Kidney epithelial cell (primary cell): ENCODE measurements at regions not wholly inside any gene's neighbourhood (a gene's known extent, or its start where the extent isn't known, plus 50 kb on each side); places are given as distances from the start of the nearest gene placed in this dataset.

Experiments
- DNase-seq: peaks from one replicate; pipeline ENCODE4 v3.0.0-alpha.2; 2010; ENCODE audit warnings: low read depth
- H3K27me3 ChIP-seq: 2 replicates; pipeline ENCODE4 v1.6.0; 2011; ENCODE audit warnings: low read length; ENCODE audit not compliant: control insufficient read depth, insufficient read depth
- H3K36me3 ChIP-seq: 2 replicates; pipeline ENCODE4 v1.5.1; 2011; ENCODE audit warnings: low read length; ENCODE audit not compliant: control insufficient read depth, insufficient read depth
- H3K4me3 ChIP-seq: 2 replicates; pipeline ENCODE4 v1.5.1; 2011; ENCODE audit warnings: low read depth, mild to moderate bottlenecking, control low read depth, low read length
- TF ChIP-seq, protein P1 (sequence below): IDR thresholded peaks from 2 replicates; pipeline ENCODE4 v1.5.1; 2011; ENCODE audit warnings: mild to moderate bottlenecking, moderate library complexity, low read length, control low read depth, inconsistent platforms; ENCODE audit not compliant: insufficient read depth, poor library complexity, severe bottlenecking

DNA sequence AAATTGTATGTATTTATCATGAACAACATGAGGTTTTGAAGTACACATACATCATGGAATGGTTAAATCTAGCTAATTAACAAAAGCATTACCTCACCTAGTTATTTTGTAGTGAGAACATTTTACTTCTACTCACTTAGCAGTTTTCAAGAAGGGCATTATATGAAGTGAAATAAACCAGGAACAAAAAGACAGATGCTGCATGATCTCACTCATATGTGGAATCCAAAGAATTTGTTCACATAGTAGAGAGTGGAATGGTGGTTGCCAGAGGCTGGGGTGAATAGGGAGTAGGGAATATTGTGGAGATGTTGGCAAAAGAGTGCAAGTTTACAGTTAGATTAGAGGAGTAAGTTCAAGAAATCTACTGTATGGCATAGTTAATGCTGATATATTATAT, 292.0 kb downstream of the ASXL3 start:
- no peak overlapping the region for H3K4me3 ChIP-seq
- TF ChIP-seq, protein P1, sequence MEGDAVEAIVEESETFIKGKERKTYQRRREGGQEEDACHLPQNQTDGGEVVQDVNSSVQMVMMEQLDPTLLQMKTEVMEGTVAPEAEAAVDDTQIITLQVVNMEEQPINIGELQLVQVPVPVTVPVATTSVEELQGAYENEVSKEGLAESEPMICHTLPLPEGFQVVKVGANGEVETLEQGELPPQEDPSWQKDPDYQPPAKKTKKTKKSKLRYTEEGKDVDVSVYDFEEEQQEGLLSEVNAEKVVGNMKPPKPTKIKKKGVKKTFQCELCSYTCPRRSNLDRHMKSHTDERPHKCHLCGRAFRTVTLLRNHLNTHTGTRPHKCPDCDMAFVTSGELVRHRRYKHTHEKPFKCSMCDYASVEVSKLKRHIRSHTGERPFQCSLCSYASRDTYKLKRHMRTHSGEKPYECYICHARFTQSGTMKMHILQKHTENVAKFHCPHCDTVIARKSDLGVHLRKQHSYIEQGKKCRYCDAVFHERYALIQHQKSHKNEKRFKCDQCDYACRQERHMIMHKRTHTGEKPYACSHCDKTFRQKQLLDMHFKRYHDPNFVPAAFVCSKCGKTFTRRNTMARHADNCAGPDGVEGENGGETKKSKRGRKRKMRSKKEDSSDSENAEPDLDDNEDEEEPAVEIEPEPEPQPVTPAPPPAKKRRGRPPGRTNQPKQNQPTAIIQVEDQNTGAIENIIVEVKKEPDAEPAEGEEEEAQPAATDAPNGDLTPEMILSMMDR = no peak
- H3K36me3 ChIP-seq = no peaks in the 10 kb centered on the region
- no peaks in the 10 kb centered on the region for H3K27me3 ChIP-seq
- DNase-seq = peak; percentile 1

DNA sequence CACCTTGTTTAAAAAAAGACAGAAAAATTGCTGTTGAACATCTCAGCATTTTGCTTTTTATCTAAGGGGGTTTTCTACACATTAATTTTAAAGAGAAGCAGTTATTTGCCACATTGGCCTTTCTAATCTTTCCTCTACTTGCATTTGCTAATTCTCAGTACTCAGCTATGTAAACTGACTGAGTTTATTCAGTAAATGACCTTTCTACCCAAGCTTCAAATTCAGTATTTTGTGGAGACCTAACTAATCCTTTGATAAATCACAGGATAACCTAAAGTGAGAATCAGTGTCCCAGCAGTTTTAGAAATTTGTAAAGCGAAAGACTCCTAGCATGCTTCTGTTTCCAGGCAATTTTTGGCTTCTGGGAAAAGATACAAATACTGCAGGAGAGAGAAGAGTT, 288.4 kb downstream of the ASXL3 start:
- H3K36me3 ChIP-seq = no peaks in the 10 kb centered on the region
- no peaks in the 10 kb centered on the region for H3K27me3 ChIP-seq
- no peak overlapping the region for H3K4me3 ChIP-seq
- TF ChIP-seq, protein P1 = no peak
- DNase-seq = no peak

DNA sequence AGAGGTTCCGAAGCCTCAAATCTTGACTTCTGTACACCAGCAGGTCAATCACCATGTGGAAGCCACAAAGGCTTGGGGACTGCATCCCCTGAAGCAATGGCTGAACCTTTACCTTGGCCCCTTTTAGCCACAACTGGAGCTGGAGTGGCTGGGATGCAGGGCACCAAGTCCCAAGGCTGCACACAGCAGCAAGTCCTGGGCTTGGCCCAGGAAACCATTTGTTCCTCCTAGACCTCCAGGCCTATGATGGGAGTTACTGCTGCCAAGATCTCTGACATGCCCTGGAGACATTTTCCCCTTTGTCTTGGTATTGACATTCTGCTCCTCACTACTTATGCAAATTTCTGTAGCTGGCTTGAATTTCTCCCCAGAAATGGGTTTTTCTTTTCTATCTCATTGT, 285.9 kb downstream of the ASXL3 start:
- TF ChIP-seq, protein P1 = no peak
- no peaks in the 10 kb centered on the region for H3K36me3 ChIP-seq
- DNase-seq = no peak
- H3K4me3 ChIP-seq = no peak overlapping the region
- no peaks in the 10 kb centered on the region for H3K27me3 ChIP-seq

DNA sequence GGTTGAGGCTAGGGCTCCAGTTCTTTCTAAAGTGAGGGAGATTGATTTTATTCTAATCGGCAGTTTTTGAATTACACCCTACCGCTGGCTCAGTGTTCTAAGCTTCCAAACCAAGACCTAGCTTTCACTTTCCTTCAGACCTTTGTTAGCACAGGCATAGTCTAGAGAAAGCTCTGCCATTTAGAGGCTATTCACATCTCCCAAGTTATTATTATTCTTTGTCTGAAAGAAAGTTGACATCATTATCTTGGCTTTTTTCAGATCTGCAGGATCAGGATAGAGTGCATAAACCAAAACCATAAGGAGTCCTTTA, 276.8 kb downstream of the ASXL3 start:
- Histone ChIP-seq H3K4me3 (no peak overlapping the region), H3K36me3 (no peaks in the 10 kb centered on the region), H3K27me3 (no peaks in the 10 kb centered on the region)
- DNase-seq = no peak
- TF ChIP-seq, protein P1 = no peak

DNA sequence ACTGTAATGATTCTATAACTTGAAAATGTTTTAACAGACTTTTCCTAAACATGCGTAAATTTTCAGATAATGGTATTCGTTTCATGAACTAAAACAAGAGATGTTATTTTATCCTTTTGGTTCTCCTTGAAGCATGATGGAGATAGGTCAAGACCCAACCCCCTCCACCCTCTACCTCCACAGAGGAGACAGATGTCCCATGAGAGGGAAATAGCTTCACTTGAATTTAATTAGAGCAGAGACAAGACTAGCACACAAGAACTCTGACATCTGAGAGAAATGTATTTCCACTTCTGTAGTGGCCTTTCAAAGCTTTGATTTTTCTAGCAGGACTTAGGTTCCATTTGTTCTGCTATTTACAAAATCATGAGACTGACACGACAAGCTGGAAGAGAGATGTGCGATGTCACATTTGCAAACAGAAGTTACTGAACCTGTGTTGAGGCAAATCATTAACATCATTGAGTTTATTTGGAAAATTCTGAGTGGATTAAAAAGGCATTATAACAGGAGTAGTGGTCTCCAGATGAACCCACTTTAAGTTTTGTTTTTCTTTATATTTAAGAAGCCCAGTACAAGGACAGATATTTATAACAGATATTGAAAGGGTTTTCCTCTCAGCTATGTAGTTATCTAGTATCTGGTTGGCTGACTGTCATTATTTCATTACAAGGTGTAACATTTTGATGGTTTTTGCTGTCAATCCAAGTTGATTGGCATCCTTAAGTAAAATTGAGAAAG, 276.2 kb downstream of the ASXL3 start:
- TF ChIP-seq, protein P1 = no peak
- H3K36me3 ChIP-seq = no peaks in the 10 kb centered on the region
- no peak overlapping the region for H3K4me3 ChIP-seq
- DNase-seq = no peak
- H3K27me3 ChIP-seq = no peaks in the 10 kb centered on the region

DNA sequence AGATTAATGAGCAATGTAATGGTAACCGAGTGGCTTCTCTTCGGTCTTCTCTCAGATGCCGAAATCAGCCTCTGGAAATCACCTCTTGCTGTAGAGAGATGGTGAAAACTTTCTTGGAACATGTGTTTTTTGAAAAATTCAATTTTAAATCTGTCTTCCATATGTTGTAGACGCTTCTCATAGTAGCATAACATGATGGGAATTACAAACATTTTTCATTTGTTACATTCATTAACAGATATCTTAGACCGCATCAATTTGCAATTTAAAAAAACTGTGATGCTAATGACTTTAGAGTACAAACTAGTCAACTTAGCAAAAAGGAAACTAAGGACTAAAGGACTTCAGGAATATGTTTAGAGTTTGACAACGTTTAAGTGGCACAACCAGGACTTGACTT, 275.2 kb downstream of the ASXL3 start:
- TF ChIP-seq, protein P1 = no peak
- Histone ChIP-seq H3K4me3 (no peak overlapping the region), H3K36me3 (no peaks in the 10 kb centered on the region), H3K27me3 (no peaks in the 10 kb centered on the region)
- DNase-seq = no peak
